Adrenal gland (tissue), 5 donors: ENCODE measurements at regions not wholly inside any gene's neighbourhood (a gene's known extent, or its start where the extent isn't known, plus 50 kb on each side); places are given as distances from the start of the nearest gene placed in this dataset.

ENCODE experiments used
- CTCF ChIP-seq, 6 experiments: fragments of 450-650 bp in 4 of 6; fragments of 200-600 bp in 2 of 6; sonication (generic) in 1 of 6; IDR thresholded peaks; 1 replicate in 5 of 6; 2 replicates in 1 of 6; pipeline versions ENCODE4 v1.5.1 to v1.8.0; 2016 to 2021; ENCODE audit warnings: antibody characterized with exemption in 6 of 6, mild to moderate bottlenecking in 2 of 6, moderate library complexity in 1 of 6
- POLR2A ChIP-seq, 2 donors: fragments of 450-650 bp; IDR thresholded peaks; one replicate each; pipeline ENCODE4 v1.6.1; 2017; ENCODE audit warnings: antibody characterized with exemption in 2 of 2, mild to moderate bottlenecking in 2 of 2, moderate library complexity in 1 of 2
- donor health status: DM: no; HTN: no; CAD: no.

GRCh38 chr4:77360451-77360850 lies 203.4 kb downstream of the CCNG2 start:
- no peak for TF ChIP-seq CTCF (IDR thresholded peaks at IDR 0.05)
- no peak for TF ChIP-seq POLR2A (IDR thresholded peaks at IDR 0.05)
